RWPE2 (cell line): ENCODE measurements at regions not wholly inside any gene's neighbourhood (a gene's known extent, or its start where the extent isn't known, plus 50 kb on each side); places are given as distances from the start of the nearest gene placed in this dataset.

Source experiments
- ATAC-seq: fragments of 200-7000 bp; cut with Tn5 transposase; 3 replicates; pipeline ENCODE4 v1.9.1; 2021; ENCODE audit warnings: low read depth
- DNase-seq: peaks from one replicate; pipeline ENCODE4 v3.0.0-alpha.2; 2020; ENCODE audit warnings: low spot score
- H3K27ac ChIP-seq: fragments of 450-650 bp; 2 replicates; pipeline ENCODE4 v1.5.1; 2017; ENCODE audit warnings: mild to moderate bottlenecking; ENCODE audit not compliant: poor library complexity, severe bottlenecking
- H3K27me3 ChIP-seq: fragments of 250-450 bp; sonication (Bioruptor Pico); 2 replicates; pipeline ENCODE4 v1.5.1; 2021; ENCODE audit warnings: mild to moderate bottlenecking, moderate library complexity; ENCODE audit not compliant: insufficient read depth, poor library complexity, severe bottlenecking
- H3K36me3 ChIP-seq: fragments of 250-450 bp; sonication (Bioruptor Pico); 2 replicates; pipeline ENCODE4 v1.5.1; 2020; ENCODE audit warnings: low read depth, mild to moderate bottlenecking, moderate library complexity
- H3K4me1 ChIP-seq: fragments of 250-450 bp; sonication (Bioruptor Pico); 2 replicates; pipeline ENCODE4 v1.5.1; 2021; ENCODE audit warnings: mild to moderate bottlenecking, moderate library complexity; ENCODE audit not compliant: insufficient read depth, poor library complexity, severe bottlenecking
- H3K4me3 ChIP-seq: fragments of 250-450 bp; sonication (Bioruptor Pico); 2 replicates; pipeline ENCODE4 v1.5.1; 2021; ENCODE audit warnings: mild to moderate bottlenecking, moderate library complexity; ENCODE audit not compliant: severe bottlenecking
- H3K9me3 ChIP-seq: fragments of 250-450 bp; sonication (Bioruptor Pico); 2 replicates; pipeline ENCODE4 v1.5.1; 2021; ENCODE audit warnings: mild to moderate bottlenecking, moderate library complexity; ENCODE audit not compliant: severe bottlenecking
- TF ChIP-seq, protein P1 (sequence below): fragments of 450-650 bp; IDR thresholded peaks from one replicate; pipeline ENCODE4 v1.5.1; 2017; ENCODE audit warnings: mild to moderate bottlenecking, moderate library complexity; ENCODE audit not compliant: poor library complexity, severe bottlenecking

DNA sequence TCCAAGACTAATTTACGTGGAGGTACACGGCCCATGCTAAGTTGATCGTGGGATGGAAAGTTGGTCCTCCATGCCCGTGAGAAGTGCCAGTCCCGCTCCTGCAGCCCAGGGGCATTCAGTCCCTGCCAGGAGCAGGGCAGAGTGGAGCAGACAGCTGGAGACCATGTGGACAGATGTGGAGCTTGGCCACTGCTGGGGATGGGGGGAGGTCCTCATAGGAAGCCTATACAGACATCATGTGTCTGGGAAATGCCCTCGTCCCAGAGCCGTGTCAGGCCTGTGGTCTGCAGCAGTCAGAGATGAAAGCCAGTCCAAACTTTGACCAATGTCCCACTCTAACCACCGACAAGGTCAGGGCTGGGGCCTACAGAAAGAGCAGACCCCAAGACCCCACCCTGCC is 118.4 kb downstream of the CPZ start:
- no peak for DNase-seq
- no peak for ATAC-seq
- TF ChIP-seq, protein P1, sequence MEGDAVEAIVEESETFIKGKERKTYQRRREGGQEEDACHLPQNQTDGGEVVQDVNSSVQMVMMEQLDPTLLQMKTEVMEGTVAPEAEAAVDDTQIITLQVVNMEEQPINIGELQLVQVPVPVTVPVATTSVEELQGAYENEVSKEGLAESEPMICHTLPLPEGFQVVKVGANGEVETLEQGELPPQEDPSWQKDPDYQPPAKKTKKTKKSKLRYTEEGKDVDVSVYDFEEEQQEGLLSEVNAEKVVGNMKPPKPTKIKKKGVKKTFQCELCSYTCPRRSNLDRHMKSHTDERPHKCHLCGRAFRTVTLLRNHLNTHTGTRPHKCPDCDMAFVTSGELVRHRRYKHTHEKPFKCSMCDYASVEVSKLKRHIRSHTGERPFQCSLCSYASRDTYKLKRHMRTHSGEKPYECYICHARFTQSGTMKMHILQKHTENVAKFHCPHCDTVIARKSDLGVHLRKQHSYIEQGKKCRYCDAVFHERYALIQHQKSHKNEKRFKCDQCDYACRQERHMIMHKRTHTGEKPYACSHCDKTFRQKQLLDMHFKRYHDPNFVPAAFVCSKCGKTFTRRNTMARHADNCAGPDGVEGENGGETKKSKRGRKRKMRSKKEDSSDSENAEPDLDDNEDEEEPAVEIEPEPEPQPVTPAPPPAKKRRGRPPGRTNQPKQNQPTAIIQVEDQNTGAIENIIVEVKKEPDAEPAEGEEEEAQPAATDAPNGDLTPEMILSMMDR = no peak
- no peak overlapping the region for H3K27ac ChIP-seq
- peaks cover 9% of the 10 kb centered on the region for H3K9me3 ChIP-seq
- H3K4me1 ChIP-seq = no peaks in the 10 kb centered on the region
- H3K27me3 ChIP-seq = peaks cover 4% of the 10 kb centered on the region
- no peaks in the 10 kb centered on the region for H3K36me3 ChIP-seq
- no peak overlapping the region for H3K4me3 ChIP-seq

DNA sequence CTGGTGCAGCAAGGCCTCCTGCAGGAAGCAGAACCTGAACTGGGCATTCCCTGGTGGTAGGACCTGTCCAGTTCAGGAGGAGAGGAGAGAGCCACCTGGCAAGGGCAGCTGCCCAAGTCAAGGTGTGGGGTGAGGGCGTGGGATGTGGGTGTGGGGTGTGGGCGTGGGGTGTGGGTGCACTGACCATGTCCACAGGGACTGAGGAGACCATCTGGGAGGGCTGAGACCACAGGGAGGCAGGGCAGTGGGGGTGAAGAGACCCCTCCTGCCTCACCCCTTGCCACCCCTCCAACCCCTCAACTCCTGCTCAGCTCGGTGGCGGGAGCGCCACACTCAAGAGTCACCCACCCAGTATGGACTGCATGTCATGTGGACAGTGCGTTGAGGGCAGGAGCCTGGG is 117.9 kb downstream of the CPZ start:
- Histone ChIP-seq H3K9me3 (peaks cover 9% of the 10 kb centered on the region), H3K27me3 (peaks cover 10% of the 10 kb centered on the region), H3K36me3 (no peaks in the 10 kb centered on the region), H3K27ac (no peak overlapping the region), H3K4me1 (no peaks in the 10 kb centered on the region), H3K4me3 (no peak overlapping the region)
- TF ChIP-seq, protein P1 = no peak
- ATAC-seq (no peak), DNase-seq (no peak)

- no peak for DNase-seq
- H3K4me3 ChIP-seq = no peak overlapping the region
- ATAC-seq = no peak
- H3K27me3 ChIP-seq = peaks cover 15% of the 10 kb centered on the region
- TF ChIP-seq, protein P1 = no peak
- H3K4me1 ChIP-seq = no peaks in the 10 kb centered on the region
- H3K9me3 ChIP-seq = peaks cover 9% of the 10 kb centered on the region
- no peaks in the 10 kb centered on the region for H3K36me3 ChIP-seq
- H3K27ac ChIP-seq = no peak overlapping the region
Measured at GRCh38 chr4:8709729-8710360, 117.3 kb downstream of the CPZ start.

GRCh38 chr4:8709050-8709728 is 116.6 kb downstream of the CPZ start:
- Histone ChIP-seq H3K27ac (no peak overlapping the region), H3K27me3 (peaks cover 19% of the 10 kb centered on the region), H3K9me3 (peaks cover 8% of the 10 kb centered on the region), H3K4me1 (no peaks in the 10 kb centered on the region), H3K36me3 (no peaks in the 10 kb centered on the region), H3K4me3 (no peak overlapping the region)
- DNase-seq (no peak), ATAC-seq (no peak)
- TF ChIP-seq, protein P1 = no peak

- TF ChIP-seq, protein P1 = no peak
- ATAC-seq = no peak
- Histone ChIP-seq H3K4me3 (no peak overlapping the region), H3K27me3 (peaks cover 21% of the 10 kb centered on the region), H3K9me3 (peaks cover 2% of the 10 kb centered on the region), H3K27ac (no peak overlapping the region), H3K4me1 (no peaks in the 10 kb centered on the region), H3K36me3 (no peaks in the 10 kb centered on the region)
- no peak for DNase-seq
Measured at GRCh38 chr4:8708401-8709021, 115.9 kb downstream of the CPZ start.
